ENCODE measurements at regions not wholly inside any gene's neighbourhood (a gene's known extent, or its start where the extent isn't known, plus 50 kb on each side); places are given as distances from the start of the nearest gene placed in this dataset.

- TF ChIP-seq CTCF (CRISPR knock-in tag; IDR thresholded peaks at IDR 0.05) (no peak), POLR2AphosphoS5 (IDR thresholded peaks at IDR 0.05; ENCODE audit: low read depth, low read length) (no peak), SUZ12 (IDR thresholded peaks at IDR 0.05; ENCODE audit: low read depth, low read length) (no peak), EP300 (IDR thresholded peaks at IDR 0.05; ENCODE audit: low read depth in 2 of 2, low read length in 2 of 2) (no peak), EP300 (CRISPR knock-in tag; IDR thresholded peaks at IDR 0.05; ENCODE audit: borderline replicate concordance) (no peak), JUN (CRISPR knock-in tag; IDR thresholded peaks at IDR 0.05) (no peak), POLR2A (IDR thresholded peaks at IDR 0.05; ENCODE audit: insufficient read depth in 1 of 2, low read depth in 2 of 2, low read length in 2 of 2) (no peak), MYNN (CRISPR knock-in tag; IDR thresholded peaks at IDR 0.05; ENCODE audit: low read depth) (no peak), NCOA2 (CRISPR knock-in tag; IDR thresholded peaks at IDR 0.05) (no peak), NAIF1 (CRISPR knock-in tag; IDR thresholded peaks at IDR 0.05; ENCODE audit: borderline replicate concordance) (no peak), ZBTB14 (CRISPR knock-in tag; IDR thresholded peaks at IDR 0.05) (no peak), SMAD3 (CRISPR knock-in tag; IDR thresholded peaks at IDR 0.05) (no peak)
- TF ChIP-seq, protein P1, sequence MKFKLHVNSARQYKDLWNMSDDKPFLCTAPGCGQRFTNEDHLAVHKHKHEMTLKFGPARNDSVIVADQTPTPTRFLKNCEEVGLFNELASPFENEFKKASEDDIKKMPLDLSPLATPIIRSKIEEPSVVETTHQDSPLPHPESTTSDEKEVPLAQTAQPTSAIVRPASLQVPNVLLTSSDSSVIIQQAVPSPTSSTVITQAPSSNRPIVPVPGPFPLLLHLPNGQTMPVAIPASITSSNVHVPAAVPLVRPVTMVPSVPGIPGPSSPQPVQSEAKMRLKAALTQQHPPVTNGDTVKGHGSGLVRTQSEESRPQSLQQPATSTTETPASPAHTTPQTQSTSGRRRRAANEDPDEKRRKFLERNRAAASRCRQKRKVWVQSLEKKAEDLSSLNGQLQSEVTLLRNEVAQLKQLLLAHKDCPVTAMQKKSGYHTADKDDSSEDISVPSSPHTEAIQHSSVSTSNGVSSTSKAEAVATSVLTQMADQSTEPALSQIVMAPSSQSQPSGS (CRISPR knock-in tag; IDR thresholded peaks at IDR 0.05) = no peak
- TF ChIP-seq, protein P2, sequence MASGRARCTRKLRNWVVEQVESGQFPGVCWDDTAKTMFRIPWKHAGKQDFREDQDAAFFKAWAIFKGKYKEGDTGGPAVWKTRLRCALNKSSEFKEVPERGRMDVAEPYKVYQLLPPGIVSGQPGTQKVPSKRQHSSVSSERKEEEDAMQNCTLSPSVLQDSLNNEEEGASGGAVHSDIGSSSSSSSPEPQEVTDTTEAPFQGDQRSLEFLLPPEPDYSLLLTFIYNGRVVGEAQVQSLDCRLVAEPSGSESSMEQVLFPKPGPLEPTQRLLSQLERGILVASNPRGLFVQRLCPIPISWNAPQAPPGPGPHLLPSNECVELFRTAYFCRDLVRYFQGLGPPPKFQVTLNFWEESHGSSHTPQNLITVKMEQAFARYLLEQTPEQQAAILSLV (CRISPR knock-in tag; IDR thresholded peaks at IDR 0.05; ENCODE audit: borderline replicate concordance) = no peak
These were observed 110.4 kb downstream of the SLIT2 start for GRCh38 chr4:20362148-20362547.
